ENCODE measurements at regions not wholly inside any gene's neighbourhood (a gene's known extent, or its start where the extent isn't known, plus 50 kb on each side); places are given as distances from the start of the nearest gene placed in this dataset.

DNA sequence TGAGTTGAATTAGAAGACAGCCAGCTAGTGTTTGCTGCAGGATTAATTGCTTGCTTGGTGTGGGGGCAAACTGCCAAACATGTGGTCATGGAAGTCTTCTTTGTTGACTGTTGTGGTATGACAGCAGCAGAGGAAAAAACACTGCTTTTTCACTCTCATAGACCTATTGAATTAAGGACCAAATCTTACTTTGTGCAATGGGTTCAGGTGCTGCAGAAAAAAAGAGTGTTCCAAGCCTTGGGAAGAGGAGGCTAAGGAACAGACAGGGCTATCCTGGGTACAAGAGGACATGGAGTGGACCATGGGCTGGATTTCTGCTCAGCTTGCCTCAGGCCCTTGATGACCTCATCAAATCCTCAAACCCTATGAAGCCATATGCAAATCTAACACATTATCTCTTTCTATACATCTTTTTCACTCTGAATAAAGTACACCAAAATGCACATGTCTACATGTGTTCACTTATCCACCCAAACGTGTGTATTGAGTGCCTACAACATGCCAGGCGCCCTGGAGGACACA, 61.5 kb downstream of the SIPA1L2 start:
- TF ChIP-seq, protein P1, sequence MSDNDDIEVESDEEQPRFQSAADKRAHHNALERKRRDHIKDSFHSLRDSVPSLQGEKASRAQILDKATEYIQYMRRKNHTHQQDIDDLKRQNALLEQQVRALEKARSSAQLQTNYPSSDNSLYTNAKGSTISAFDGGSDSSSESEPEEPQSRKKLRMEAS (IDR thresholded peaks at IDR 0.05): no peak
- TF ChIP-seq ZNF274 (IDR thresholded peaks at IDR 0.05; ENCODE audit: borderline replicate concordance, extremely low read depth, low read length) (no peak), POLR2A (IDR thresholded peaks at IDR 0.05; ENCODE audit: control extremely low read depth in 1 of 2, low read depth in 2 of 2, low read length in 2 of 2) (no peak), EP300 (IDR thresholded peaks at IDR 0.05; ENCODE audit: borderline replicate concordance in 1 of 2, low read depth in 2 of 2, low read length in 2 of 2) (no peak)
- TF ChIP-seq, protein P2, sequence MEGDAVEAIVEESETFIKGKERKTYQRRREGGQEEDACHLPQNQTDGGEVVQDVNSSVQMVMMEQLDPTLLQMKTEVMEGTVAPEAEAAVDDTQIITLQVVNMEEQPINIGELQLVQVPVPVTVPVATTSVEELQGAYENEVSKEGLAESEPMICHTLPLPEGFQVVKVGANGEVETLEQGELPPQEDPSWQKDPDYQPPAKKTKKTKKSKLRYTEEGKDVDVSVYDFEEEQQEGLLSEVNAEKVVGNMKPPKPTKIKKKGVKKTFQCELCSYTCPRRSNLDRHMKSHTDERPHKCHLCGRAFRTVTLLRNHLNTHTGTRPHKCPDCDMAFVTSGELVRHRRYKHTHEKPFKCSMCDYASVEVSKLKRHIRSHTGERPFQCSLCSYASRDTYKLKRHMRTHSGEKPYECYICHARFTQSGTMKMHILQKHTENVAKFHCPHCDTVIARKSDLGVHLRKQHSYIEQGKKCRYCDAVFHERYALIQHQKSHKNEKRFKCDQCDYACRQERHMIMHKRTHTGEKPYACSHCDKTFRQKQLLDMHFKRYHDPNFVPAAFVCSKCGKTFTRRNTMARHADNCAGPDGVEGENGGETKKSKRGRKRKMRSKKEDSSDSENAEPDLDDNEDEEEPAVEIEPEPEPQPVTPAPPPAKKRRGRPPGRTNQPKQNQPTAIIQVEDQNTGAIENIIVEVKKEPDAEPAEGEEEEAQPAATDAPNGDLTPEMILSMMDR (IDR thresholded peaks at IDR 0.05; ENCODE audit: control extremely low read depth in 1 of 3, insufficient read depth in 1 of 3, low read depth in 1 of 3, low read length in 3 of 3): no peak

Data from H1 (cell line).